Hepatocyte (in vitro differentiated cells): ENCODE measurements at regions not wholly inside any gene's neighbourhood (a gene's known extent, or its start where the extent isn't known, plus 50 kb on each side); places are given as distances from the start of the nearest gene placed in this dataset.
"Not testable (repeated sequence)": the region's sequence is repeated elsewhere in the genome, so short reads cannot be mapped to it uniquely, and the experiment has no call there.

ENCODE experiments used
- DNase-seq: peaks from one replicate; pipeline ENCODE4 v3.0.0-alpha.2; 2016; ENCODE audit warnings: low spot score
- H2AFZ ChIP-seq: fragments of 200-600 bp; sonication (generic); 2 replicates; pipeline ENCODE4 v1.6.0; 2016; ENCODE audit warnings: antibody characterized with exemption, mild to moderate bottlenecking
- H3K27ac ChIP-seq: fragments of 200-600 bp; sonication (generic); 2 replicates; pipeline ENCODE4 v1.5.1; 2016; ENCODE audit warnings: mild to moderate bottlenecking
- H3K27me3 ChIP-seq: fragments of 200-600 bp; sonication (generic); 2 replicates; pipeline ENCODE4 v1.6.1; 2016
- H3K36me3 ChIP-seq: fragments of 200-600 bp; sonication (generic); replicated peaks from 2 replicates; pipeline ENCODE4 v1.5.1; 2016; ENCODE audit warnings: low read depth; ENCODE audit not compliant: insufficient read depth
- H3K4me1 ChIP-seq: fragments of 200-600 bp; sonication (generic); 2 replicates; pipeline ENCODE4 v1.5.1; 2016; ENCODE audit warnings: mild to moderate bottlenecking, moderate library complexity; ENCODE audit not compliant: insufficient read depth
- H3K4me2 ChIP-seq: fragments of 200-600 bp; sonication (generic); 2 replicates; pipeline ENCODE4 v1.6.0; 2016
- H3K4me3 ChIP-seq: fragments of 200-600 bp; sonication (generic); 2 replicates; pipeline ENCODE4 v1.5.1; 2016; ENCODE audit warnings: mild to moderate bottlenecking
- H3K79me2 ChIP-seq: fragments of 200-600 bp; sonication (generic); 2 replicates; pipeline ENCODE4 v1.6.0; 2017; ENCODE audit warnings: mild to moderate bottlenecking
- H3K9me2 ChIP-seq: fragments of 200-600 bp; sonication (generic); replicated peaks from 2 replicates; pipeline ENCODE4 v1.6.0; 2017; ENCODE audit warnings: mild to moderate bottlenecking; ENCODE audit not compliant: insufficient read depth
- H3K9me3 ChIP-seq: fragments of 200-600 bp; sonication (generic); 2 replicates; pipeline ENCODE4 v1.5.1; 2016; ENCODE audit warnings: low read depth, mild to moderate bottlenecking
- H4K20me1 ChIP-seq: fragments of 200-600 bp; sonication (generic); 2 replicates; pipeline ENCODE4 v1.6.0; 2016; ENCODE audit warnings: mild to moderate bottlenecking; ENCODE audit not compliant: insufficient read depth, poor library complexity, severe bottlenecking
- CTCF ChIP-seq: fragments of 200-600 bp; sonication (generic); IDR thresholded peaks from 2 replicates; pipeline ENCODE4 v1.5.1; 2016; ENCODE audit warnings: antibody characterized with exemption, mild to moderate bottlenecking; ENCODE audit not compliant: poor library complexity
- EZH2 ChIP-seq: fragments of 200-600 bp; sonication (generic); IDR thresholded peaks from 2 replicates; pipeline ENCODE4 v1.6.1; 2016; ENCODE audit warnings: antibody characterized with exemption, mild to moderate bottlenecking, borderline replicate concordance
- EZH2phosphoT487 ChIP-seq: fragments of 200-600 bp; sonication (generic); IDR thresholded peaks from one replicate; pipeline ENCODE4 v1.6.1; 2018; ENCODE audit warnings: antibody characterized with exemption, mild to moderate bottlenecking, low read depth, moderate library complexity; ENCODE audit not compliant: unreplicated experiment, severe bottlenecking
- WGBS: methylation state at CpG from one replicate; pipeline ENCODE4 v1.1.6; 2016; ENCODE audit warnings: low lambda C conversion rate; ENCODE audit errors: missing lambda C conversion rate; 5-methylcytosine and 5-hydroxymethylcytosine counted together

DNA sequence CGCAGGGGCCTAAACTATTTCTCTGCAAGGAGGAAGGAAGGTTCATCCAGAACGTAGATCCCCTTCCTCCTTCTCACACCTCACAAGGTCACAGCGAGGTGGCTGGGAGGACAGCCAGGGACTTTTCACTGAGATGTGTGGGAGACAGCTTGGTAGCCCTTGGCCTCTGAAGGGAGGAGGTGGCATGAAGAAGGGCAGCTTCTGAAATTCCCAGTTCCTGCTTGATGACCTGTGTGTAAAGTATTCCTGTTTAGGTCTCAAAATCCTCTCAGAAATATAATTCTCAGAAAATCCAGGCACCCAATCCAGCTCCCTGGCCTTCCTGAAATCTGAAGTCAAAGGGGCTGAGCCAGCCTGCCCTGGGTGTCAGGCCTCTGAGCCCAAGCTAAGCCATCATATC is 84.9 kb upstream of the ALDH3B2 start:
- H3K4me3 ChIP-seq, H3K79me2 ChIP-seq, H2AFZ ChIP-seq, H3K36me3 ChIP-seq, H3K27me3 ChIP-seq, DNase-seq, H3K9me2 ChIP-seq, H3K4me2 ChIP-seq, H3K9me3 ChIP-seq, H4K20me1 ChIP-seq: not testable (repeated sequence)
- peak overlapping the region; percentile 87 for H3K27ac ChIP-seq
- H3K4me1 ChIP-seq, result peaks cover 12% of the 10 kb centered on the region
- 60% methylated on average over 3 of the region's 3 CpGs for WGBS

DNA sequence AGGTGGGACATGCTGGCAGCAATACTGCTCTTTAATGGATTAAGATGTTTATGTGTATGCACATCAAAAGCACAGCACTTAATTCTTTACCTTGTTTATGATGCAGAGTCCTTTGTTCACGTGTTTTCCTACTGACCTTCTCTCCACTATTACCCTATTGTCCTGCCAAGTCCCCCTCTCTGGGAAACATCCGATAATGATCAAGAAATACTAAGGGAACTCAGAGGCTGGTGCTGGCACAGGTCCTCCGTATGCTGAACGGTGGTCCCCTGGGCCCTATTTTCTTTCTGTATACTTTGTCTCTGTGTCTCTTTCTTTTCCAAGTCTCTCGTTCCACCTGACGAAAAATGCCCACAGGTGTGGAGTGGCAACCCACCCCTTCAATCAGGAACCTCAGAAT is 84.0 kb upstream of the ALDH3B2 start:
- not testable (repeated sequence) for H4K20me1 ChIP-seq, H3K79me2 ChIP-seq, H3K9me3 ChIP-seq, H3K9me2 ChIP-seq, H2AFZ ChIP-seq, H3K27me3 ChIP-seq, H3K36me3 ChIP-seq, DNase-seq, H3K4me3 ChIP-seq
- H3K27ac ChIP-seq, result peak overlapping the region; percentile 87
- H3K4me1 ChIP-seq, result peaks cover 12% of the 10 kb centered on the region
- WGBS, result 29% methylated on average over 6 of the region's 6 CpGs
- H3K4me2 ChIP-seq, result peak overlapping the region; percentile 58

DNA sequence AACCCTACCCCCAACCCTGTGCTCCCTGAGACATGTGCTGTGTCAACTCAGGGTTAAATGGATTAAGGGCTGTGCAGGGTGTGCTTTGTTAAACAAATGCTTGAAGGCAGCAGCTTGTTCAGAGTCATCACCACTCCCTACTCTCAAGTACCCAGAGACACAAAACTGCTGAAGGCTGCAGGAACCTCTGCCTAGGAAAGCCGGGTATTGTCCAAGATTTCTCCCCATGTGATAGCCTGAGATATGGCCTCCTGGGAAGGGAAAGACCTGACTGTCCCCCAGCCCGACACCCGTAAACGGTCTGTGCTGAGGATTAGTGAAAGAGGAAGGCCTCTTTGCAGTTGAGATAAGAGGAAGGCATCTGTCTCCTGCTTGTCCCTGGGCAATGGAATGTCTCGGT is 83.6 kb upstream of the ALDH3B2 start:
- Histone ChIP-seq H3K27ac (peak overlapping the region; percentile 87), H3K4me2 (peak overlapping the region; percentile 58), H3K4me1 (peaks cover 15% of the 10 kb centered on the region)
- not testable (repeated sequence) for H3K9me2 ChIP-seq, H2AFZ ChIP-seq, H3K27me3 ChIP-seq, H4K20me1 ChIP-seq, H3K79me2 ChIP-seq, H3K36me3 ChIP-seq, H3K9me3 ChIP-seq, H3K4me3 ChIP-seq
- WGBS, result 12% methylated on average over 5 of the region's 5 CpGs
- peak; percentile 50 for DNase-seq

DNA sequence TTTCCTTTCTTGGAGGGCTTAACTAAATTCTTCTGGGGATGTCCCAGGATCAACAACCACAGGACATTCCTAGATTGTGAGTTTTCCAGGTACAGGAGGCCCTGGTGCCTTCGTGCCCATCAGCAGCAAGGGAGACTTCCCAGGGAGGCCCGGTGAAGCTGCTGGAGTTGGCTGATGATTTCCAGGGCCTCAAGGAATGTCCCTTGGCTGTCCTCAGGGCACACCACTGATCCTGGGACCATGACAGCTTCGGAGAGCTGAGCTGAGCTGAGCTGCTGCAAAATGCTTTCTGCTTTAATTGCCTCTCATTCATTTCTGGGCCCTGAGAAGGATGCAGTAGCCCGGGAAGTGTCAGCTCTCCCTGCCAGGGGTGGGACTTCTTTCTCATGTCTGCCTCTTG is 79.4 kb upstream of the ALDH3B2 start:
- not testable (repeated sequence) for H2AFZ ChIP-seq, H3K27me3 ChIP-seq, H3K36me3 ChIP-seq, H3K9me2 ChIP-seq, H3K4me1 ChIP-seq, H3K4me2 ChIP-seq, H3K9me3 ChIP-seq, H3K27ac ChIP-seq, H4K20me1 ChIP-seq, H3K4me3 ChIP-seq, H3K79me2 ChIP-seq
- DNase-seq, result peak; percentile 6
- whole genome bisulfite sequencing, result 29% methylated on average over 4 of the region's 4 CpGs

- H3K27me3 ChIP-seq, result no peaks in the 10 kb centered on the region
- H3K9me2 ChIP-seq, result no peaks in the 10 kb centered on the region
- no peak overlapping the region for H3K27ac ChIP-seq
- no peak overlapping the region for H3K4me3 ChIP-seq
- H3K36me3 ChIP-seq, result no peaks in the 10 kb centered on the region
- H3K79me2 ChIP-seq, result no peaks in the 10 kb centered on the region
- WGBS, result 87% methylated on average over 11 of the region's 11 CpGs
- TF ChIP-seq EZH2, result no peak
- no peak for TF ChIP-seq CTCF
- TF ChIP-seq EZH2phosphoT487, result no peak
- H3K4me2 ChIP-seq, result no peak overlapping the region
- H3K4me1 ChIP-seq, result no peaks in the 10 kb centered on the region
- no peaks in the 10 kb centered on the region for H3K9me3 ChIP-seq
- no peak for DNase-seq
- H4K20me1 ChIP-seq, result no peaks in the 10 kb centered on the region
- H2AFZ ChIP-seq, result no peak overlapping the region
These were observed 70.8 kb upstream of the ALDH3B2 start for GRCh38 chr11:67745181-67745726.

- H3K4me1 ChIP-seq, H3K36me3 ChIP-seq, H3K27me3 ChIP-seq, DNase-seq, H3K9me2 ChIP-seq, H3K27ac ChIP-seq, H3K9me3 ChIP-seq, H2AFZ ChIP-seq, H3K79me2 ChIP-seq, H3K4me2 ChIP-seq, H4K20me1 ChIP-seq, H3K4me3 ChIP-seq: not testable (repeated sequence)
- WGBS, result 69% methylated on average over 9 of the region's 9 CpGs
These were observed 69.8 kb upstream of the ALDH3B2 start for GRCh38 chr11:67744231-67744630.

GRCh38 chr11:67738231-67738630 is 63.8 kb upstream of the ALDH3B2 start:
- H3K36me3 ChIP-seq, H3K9me3 ChIP-seq, H2AFZ ChIP-seq, H3K4me2 ChIP-seq, H3K27ac ChIP-seq, DNase-seq, H4K20me1 ChIP-seq, H3K4me3 ChIP-seq, H3K9me2 ChIP-seq, H3K4me1 ChIP-seq, H3K79me2 ChIP-seq, H3K27me3 ChIP-seq: not testable (repeated sequence)
- WGBS, result 85% methylated on average over 13 of the region's 14 CpGs

- DNase-seq, H3K4me1 ChIP-seq, H4K20me1 ChIP-seq, H3K9me2 ChIP-seq, H3K4me2 ChIP-seq, H3K9me3 ChIP-seq, H3K79me2 ChIP-seq, H3K36me3 ChIP-seq, H3K27ac ChIP-seq, H2AFZ ChIP-seq, H3K27me3 ChIP-seq, H3K4me3 ChIP-seq: not testable (repeated sequence)
- 81% methylated on average over 9 of the region's 9 CpGs for WGBS
These were observed 63.2 kb upstream of the ALDH3B2 start for GRCh38 chr11:67737562-67738080.
